Right lobe of liver (tissue), 6 donors: ENCODE measurements at regions not wholly inside any gene's neighbourhood (a gene's known extent, or its start where the extent isn't known, plus 50 kb on each side); places are given as distances from the start of the nearest gene placed in this dataset.
A peak's percentile ranks its signal among the peaks of the same experiment; 100 is the strongest.
"Not testable (repeated sequence)": the region's sequence is repeated elsewhere in the genome, so short reads cannot be mapped to it uniquely, and the experiment has no call there.

Experiments used
- ATAC-seq, 4 donors: fragments of 200-7000 bp; cut with Tn5 transposase; one replicate each; pipeline ENCODE4 v1.9.1; 2020; ENCODE audit warnings: mild to moderate bottlenecking in 4 of 4, moderate library complexity in 4 of 4
- DNase-seq, 3 donors: peaks; one replicate each; pipeline ENCODE4 v3.0.0-alpha.2; 2020
- H3K27ac ChIP-seq, 3 donors: fragments of 200-600 bp; one replicate each; pipeline ENCODE4 v1.8.0; 2022
- H3K27me3 ChIP-seq, 2 donors: fragments of 200-600 bp; one replicate each; pipeline ENCODE4 v1.8.0; 2022
- H3K36me3 ChIP-seq, 4 donors: fragments of 200-600 bp; sonication (generic) in 1 of 4; one replicate each; pipeline versions ENCODE4 v1.5.1 to v1.8.0; 2017 to 2022; ENCODE audit warnings: control low read depth in 1 of 4
- H3K4me1 ChIP-seq, 4 donors: fragments of 200-600 bp; sonication (generic) in 1 of 4; one replicate each; pipeline versions ENCODE4 v1.5.1 to v1.8.0; 2017 to 2022; ENCODE audit warnings: control low read depth in 1 of 4
- H3K4me3 ChIP-seq, 3 donors: fragments of 200-600 bp; one replicate each; pipeline ENCODE4 v1.8.0; 2022
- H3K9me3 ChIP-seq, 4 donors: fragments of 200-600 bp; sonication (generic) in 1 of 4; one replicate each; pipeline versions ENCODE4 v1.5.1 to v1.8.0; 2017 to 2022; ENCODE audit warnings: control low read depth in 1 of 4
- CTCF ChIP-seq, 4 donors: fragments of 200-600 bp in 3 of 4; fragments of 450-650 bp in 1 of 4; IDR thresholded peaks; one replicate each; pipeline versions ENCODE4 v1.5.1 to v1.8.0; 2016 to 2022; ENCODE audit warnings: antibody characterized with exemption in 4 of 4, mild to moderate bottlenecking in 2 of 4
- POLR2A ChIP-seq: fragments of 450-650 bp; IDR thresholded peaks from one replicate; pipeline ENCODE4 v1.6.1; 2017; ENCODE audit warnings: antibody characterized with exemption, mild to moderate bottlenecking
- WGBS: methylation state at CpG from one replicate; pipeline ENCODE4 v1.1.6; 2018; ENCODE audit warnings: low coverage, low lambda C conversion rate; ENCODE audit not compliant: insufficient coverage; ENCODE audit errors: missing lambda C conversion rate; 5-methylcytosine and 5-hydroxymethylcytosine counted together
- intact Hi-C, 2 donors: fragments of 100-400 bp; cut with DNase I; formaldehyde crosslinking; loops; one replicate each; pipeline versions ENCODE4 v1.11.2 to v1.14.1; 2022
- donor health status: DM: no; HTN: yes; CAD: no.
- donor health status: DM: no; HTN: no; CAD: no.
- donor health status: DM: no; HTN: no; CAD: no.
- donor health status: DM: no; HTN: yes; CAD: no.
- donor health status: DM: no; HTN: yes; CAD: no.

GRCh38 chr5:122515210-122515609 lies 203.2 kb downstream of the SNCAIP start:
- H3K9me3 ChIP-seq, H3K4me1 ChIP-seq, ATAC-seq, H3K27ac ChIP-seq, H3K4me3 ChIP-seq, H3K27me3 ChIP-seq, intact Hi-C loops, H3K36me3 ChIP-seq, DNase-seq: not testable (repeated sequence)
- 86% methylated on average over 5 of the region's 23 CpGs for WGBS

- no peak overlapping the region for H3K4me3 ChIP-seq
- DNase-seq (peak; percentile 44 to 60 (median 54)), ATAC-seq (peak; percentile 98 to 100 (median 100))
- no peaks in the 10 kb centered on the region for H3K27me3 ChIP-seq
- intact Hi-C loops: no loop called here
- no peaks in the 10 kb centered on the region for H3K9me3 ChIP-seq
- H3K27ac ChIP-seq: no peak overlapping the region
- no peaks in the 10 kb centered on the region for H3K4me1 ChIP-seq
- 32% methylated on average over 6 of the region's 6 CpGs for WGBS
- no peaks in the 10 kb centered on the region for H3K36me3 ChIP-seq
- TF ChIP-seq CTCF (IDR thresholded peaks at IDR 0.05) (peak; percentile 69 to 75 (median 72)), POLR2A (no peak)
Observed at GRCh38 chr5:122515709-122516431, 203.8 kb downstream of the SNCAIP start.

- TF ChIP-seq POLR2A: no peak
- TF ChIP-seq CTCF (IDR thresholded peaks at IDR 0.05): no peak
- DNase-seq (no peak), ATAC-seq (no peak)
- no peaks in the 10 kb centered on the region for H3K4me1 ChIP-seq
- H3K4me3 ChIP-seq: no peak overlapping the region
- H3K27me3 ChIP-seq: no peaks in the 10 kb centered on the region
- H3K36me3 ChIP-seq: no peaks in the 10 kb centered on the region
- WGBS: 26% methylated on average over 4 of the region's 4 CpGs
- no peak overlapping the region for H3K27ac ChIP-seq
- H3K9me3 ChIP-seq: no peaks in the 10 kb centered on the region
- intact Hi-C loops: no loop called here
Observed at GRCh38 chr5:122516432-122516743, 204.4 kb downstream of the SNCAIP start.

DNA sequence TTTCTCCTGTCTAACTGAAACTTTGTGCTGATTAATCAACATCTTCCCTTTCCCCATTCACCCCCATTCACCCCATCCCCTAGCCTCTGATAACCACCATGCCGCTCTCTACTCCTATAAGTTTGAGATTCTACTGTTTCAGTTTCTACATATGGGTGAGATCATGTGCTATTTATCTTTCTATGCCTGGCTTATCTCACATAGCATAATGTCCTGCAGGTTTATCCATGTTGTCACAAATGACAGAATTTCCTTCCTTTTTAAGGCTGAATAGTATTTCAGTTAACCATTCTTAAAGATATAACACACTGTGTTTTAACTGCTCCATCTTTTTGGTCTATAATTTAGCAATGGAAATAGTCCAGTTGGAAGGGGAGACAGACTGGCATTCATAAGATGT lies 205.1 kb downstream of the SNCAIP start:
- TF ChIP-seq POLR2A: no peak
- no peak for TF ChIP-seq CTCF (IDR thresholded peaks at IDR 0.05)
- Histone ChIP-seq H3K27me3 (no peaks in the 10 kb centered on the region), H3K4me3 (no peak overlapping the region), H3K27ac (no peak overlapping the region), H3K36me3 (no peaks in the 10 kb centered on the region), H3K9me3 (no peaks in the 10 kb centered on the region), H3K4me1 (no peaks in the 10 kb centered on the region)
- WGBS: 82% methylated on average over 1 of the region's 1 CpG
- no peak for DNase-seq
- intact Hi-C loops: no loop called here
- ATAC-seq: no peak

- Histone ChIP-seq H3K4me3 (no peak overlapping the region), H3K9me3 (no peaks in the 10 kb centered on the region), H3K36me3 (no peaks in the 10 kb centered on the region), H3K4me1 (no peaks in the 10 kb centered on the region), H3K27ac (no peak overlapping the region), H3K27me3 (no peaks in the 10 kb centered on the region)
- TF ChIP-seq CTCF (IDR thresholded peaks at IDR 0.05) (no peak), POLR2A (no peak)
- WGBS: 94% methylated on average over 3 of the region's 6 CpGs
- DNase-seq: no peak
- no peak for ATAC-seq
- intact Hi-C loops: no loop called here
Observed at GRCh38 chr5:122523776-122524175, 211.7 kb downstream of the SNCAIP start.
